ENCODE measurements at regions not wholly inside any gene's neighbourhood (a gene's known extent, or its start where the extent isn't known, plus 50 kb on each side); places are given as distances from the start of the nearest gene placed in this dataset.

DNA sequence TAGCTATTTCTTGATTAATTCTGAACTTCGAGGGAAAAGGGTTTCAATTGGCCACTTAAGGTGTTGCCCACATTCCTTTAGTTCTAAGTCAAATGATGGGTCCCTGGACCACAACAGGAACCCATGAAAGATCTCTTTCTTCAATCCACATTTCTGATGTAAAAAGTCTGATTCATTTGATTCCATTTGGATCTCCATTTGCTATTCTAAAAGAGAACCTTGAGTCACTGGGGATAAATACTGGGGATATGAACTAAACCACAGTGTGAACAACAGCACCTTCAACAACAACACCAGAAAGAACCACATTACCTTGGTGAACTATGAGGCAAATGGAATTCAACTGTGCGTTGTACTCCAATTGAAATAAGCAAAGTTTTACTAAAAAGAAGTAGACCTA, 108.9 kb upstream of the IRX5 start:
- no peaks in the 10 kb centered on the region for H3K9me3 ChIP-seq
- ATAC-seq (no peak), DNase-seq (no peak)
- H3K4me1 ChIP-seq (ENCODE audit: low read depth), result no peaks in the 10 kb centered on the region
- no peak overlapping the region for H3K4me3 ChIP-seq
- TF ChIP-seq, protein P1, sequence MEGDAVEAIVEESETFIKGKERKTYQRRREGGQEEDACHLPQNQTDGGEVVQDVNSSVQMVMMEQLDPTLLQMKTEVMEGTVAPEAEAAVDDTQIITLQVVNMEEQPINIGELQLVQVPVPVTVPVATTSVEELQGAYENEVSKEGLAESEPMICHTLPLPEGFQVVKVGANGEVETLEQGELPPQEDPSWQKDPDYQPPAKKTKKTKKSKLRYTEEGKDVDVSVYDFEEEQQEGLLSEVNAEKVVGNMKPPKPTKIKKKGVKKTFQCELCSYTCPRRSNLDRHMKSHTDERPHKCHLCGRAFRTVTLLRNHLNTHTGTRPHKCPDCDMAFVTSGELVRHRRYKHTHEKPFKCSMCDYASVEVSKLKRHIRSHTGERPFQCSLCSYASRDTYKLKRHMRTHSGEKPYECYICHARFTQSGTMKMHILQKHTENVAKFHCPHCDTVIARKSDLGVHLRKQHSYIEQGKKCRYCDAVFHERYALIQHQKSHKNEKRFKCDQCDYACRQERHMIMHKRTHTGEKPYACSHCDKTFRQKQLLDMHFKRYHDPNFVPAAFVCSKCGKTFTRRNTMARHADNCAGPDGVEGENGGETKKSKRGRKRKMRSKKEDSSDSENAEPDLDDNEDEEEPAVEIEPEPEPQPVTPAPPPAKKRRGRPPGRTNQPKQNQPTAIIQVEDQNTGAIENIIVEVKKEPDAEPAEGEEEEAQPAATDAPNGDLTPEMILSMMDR (IDR thresholded peaks at IDR 0.05), result no peak
- no peaks in the 10 kb centered on the region for H3K36me3 ChIP-seq (ENCODE audit: low read depth)
- intact Hi-C loops (cut with DNase I, micrococcal nuclease), result no loop called here

DNA sequence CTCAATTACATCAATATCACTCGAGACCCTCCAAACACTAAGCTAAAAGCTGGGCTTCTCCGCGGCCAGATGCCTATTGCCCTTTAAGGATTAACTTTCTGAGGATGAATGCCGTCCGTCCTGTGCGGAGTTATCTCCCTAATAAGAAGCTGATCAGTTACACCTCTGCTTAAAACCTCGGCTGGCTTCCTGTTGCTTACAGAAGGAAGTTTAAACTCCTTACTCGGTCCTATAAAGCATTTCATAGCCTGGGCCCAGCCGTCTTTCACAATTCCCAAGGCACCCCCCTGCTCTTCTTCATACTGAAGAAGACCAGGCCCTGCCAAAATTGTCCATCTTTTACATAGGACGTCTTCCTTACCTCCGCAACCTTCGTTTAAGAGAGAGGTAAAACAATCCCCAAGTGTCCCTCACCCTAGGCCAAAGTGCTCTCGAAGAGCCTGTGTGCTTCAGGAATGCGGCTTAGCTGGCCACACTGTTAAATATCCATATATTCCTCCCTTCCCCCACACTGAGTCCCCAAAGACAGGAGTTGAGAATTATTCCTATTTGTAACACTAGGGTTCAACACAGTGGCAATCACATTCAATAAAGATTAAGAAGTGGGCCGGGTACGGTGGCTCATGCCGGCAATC, 112.6 kb upstream of the IRX5 start:
- Histone ChIP-seq H3K4me1 (ENCODE audit: low read depth) (no peaks in the 10 kb centered on the region), H3K4me3 (no peak overlapping the region), H3K36me3 (ENCODE audit: low read depth) (no peaks in the 10 kb centered on the region), H3K9me3 (no peaks in the 10 kb centered on the region)
- intact Hi-C loops (cut with DNase I, micrococcal nuclease), result no loop called here
- ATAC-seq (no peak), DNase-seq (no peak)
- TF ChIP-seq, protein P1 (IDR thresholded peaks at IDR 0.05), result no peak

DNA sequence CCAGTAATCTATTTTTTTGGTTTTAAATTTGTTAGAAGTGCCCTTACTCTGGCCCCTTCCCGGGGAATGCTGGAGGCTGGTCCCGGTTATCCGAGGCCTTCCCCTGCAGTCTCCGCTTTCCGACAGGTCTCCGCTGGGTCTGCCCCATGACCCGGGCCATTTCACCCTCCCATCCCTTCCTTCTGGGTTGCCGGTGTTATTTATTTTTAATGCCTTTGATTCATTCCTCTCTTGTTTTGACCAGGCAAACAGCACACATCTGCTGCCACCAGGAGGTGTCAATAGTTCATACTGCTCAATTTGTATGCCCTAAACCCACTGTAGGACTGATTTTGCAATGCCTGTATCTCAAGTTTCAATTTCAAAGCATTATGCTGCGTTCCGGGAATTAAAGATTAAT, 113.2 kb upstream of the IRX5 start:
- ATAC-seq (no peak), DNase-seq (no peak)
- H3K4me3 ChIP-seq, result no peak overlapping the region
- no peaks in the 10 kb centered on the region for H3K36me3 ChIP-seq (ENCODE audit: low read depth)
- no peaks in the 10 kb centered on the region for H3K9me3 ChIP-seq
- TF ChIP-seq, protein P1 (IDR thresholded peaks at IDR 0.05), result no peak
- H3K4me1 ChIP-seq (ENCODE audit: low read depth), result no peaks in the 10 kb centered on the region
- intact Hi-C loops (cut with DNase I, micrococcal nuclease), result no loop called here

DNA sequence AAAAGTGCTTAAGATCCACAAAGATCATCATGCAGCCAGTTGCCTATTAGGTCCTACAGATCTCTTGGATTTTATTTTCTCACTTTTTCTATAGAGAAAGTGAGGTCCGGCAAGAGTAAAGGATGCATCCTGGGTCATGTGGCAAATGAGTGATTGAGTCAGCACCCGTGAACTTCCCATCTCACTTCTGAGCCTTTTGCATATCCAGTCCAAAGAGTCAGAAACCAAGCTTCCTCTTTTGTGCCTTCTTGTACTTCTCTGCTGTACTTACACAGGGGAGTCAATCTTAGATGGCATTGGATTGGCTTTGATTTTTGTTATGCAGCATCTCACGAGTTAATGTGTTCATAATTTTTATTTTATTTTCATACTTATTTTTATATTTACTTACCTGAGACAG, 114.2 kb upstream of the IRX5 start:
- TF ChIP-seq, protein P1 (IDR thresholded peaks at IDR 0.05), result no peak
- H3K9me3 ChIP-seq, result no peaks in the 10 kb centered on the region
- DNase-seq, result no peak
- no peaks in the 10 kb centered on the region for H3K36me3 ChIP-seq (ENCODE audit: low read depth)
- ATAC-seq, result no peak
- intact Hi-C loops (cut with DNase I, micrococcal nuclease), result no loop called here
- H3K4me1 ChIP-seq (ENCODE audit: low read depth), result no peaks in the 10 kb centered on the region
- H3K4me3 ChIP-seq, result no peak overlapping the region

DNA sequence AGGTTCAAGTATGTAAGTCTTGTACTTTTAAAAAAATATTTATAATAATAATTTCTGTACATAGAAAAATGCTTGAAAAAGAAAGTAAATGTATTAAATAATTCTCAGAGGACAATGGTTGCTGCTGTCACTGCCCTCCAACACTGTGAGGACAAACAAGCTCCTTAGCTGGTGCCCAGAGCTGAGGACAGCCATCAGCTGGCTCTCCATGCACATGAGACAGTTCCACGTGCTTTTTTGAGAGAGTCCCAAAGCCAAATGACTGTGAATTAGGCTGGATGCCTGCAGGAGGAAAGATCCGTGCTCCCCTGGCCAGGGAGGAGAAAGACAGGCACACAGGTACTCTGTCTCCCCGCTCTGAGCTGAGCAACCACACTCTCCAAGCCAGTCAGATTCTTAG, 115.5 kb upstream of the IRX5 start:
- ATAC-seq, result no peak
- TF ChIP-seq, protein P1 (IDR thresholded peaks at IDR 0.05), result no peak
- intact Hi-C loops (cut with DNase I, micrococcal nuclease), result no loop called here

DNA sequence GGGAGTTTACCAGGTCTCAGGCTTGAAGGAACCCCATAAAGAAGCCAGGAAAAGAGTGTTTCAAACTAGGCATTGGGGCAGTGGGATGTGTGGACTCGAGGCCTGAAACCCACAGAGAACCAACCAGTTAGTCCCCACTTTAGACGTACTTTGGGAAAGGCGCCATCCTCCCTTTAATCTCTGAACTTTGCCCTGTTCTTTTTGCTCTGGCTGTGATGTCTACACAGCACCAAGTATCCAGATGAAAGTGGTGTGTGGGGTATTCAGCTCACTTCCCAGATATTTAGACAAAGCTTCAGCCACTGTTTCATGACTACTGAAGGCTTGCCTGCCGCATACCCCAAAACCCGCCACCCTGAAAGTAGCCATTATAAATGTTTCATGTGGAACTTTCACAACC, 116.9 kb upstream of the IRX5 start:
- ATAC-seq, result no peak
- Histone ChIP-seq H3K36me3 (ENCODE audit: low read depth) (no peaks in the 10 kb centered on the region), H3K9me3 (no peaks in the 10 kb centered on the region), H3K4me3 (no peak overlapping the region), H3K4me1 (ENCODE audit: low read depth) (no peaks in the 10 kb centered on the region)
- intact Hi-C loops (cut with DNase I, micrococcal nuclease), result no loop called here
- TF ChIP-seq, protein P1 (IDR thresholded peaks at IDR 0.05), result no peak
- DNase-seq, result no peak

More for the DNA sequence above, 115.5 kb upstream of the IRX5 start:
- H3K36me3 ChIP-seq (ENCODE audit: low read depth), result no peaks in the 10 kb centered on the region
- DNase-seq, result no peak
- no peaks in the 10 kb centered on the region for H3K4me1 ChIP-seq (ENCODE audit: low read depth)
- no peaks in the 10 kb centered on the region for H3K9me3 ChIP-seq
- H3K4me3 ChIP-seq, result no peak overlapping the region
